Heart left ventricle (tissue), 13 donors: ENCODE measurements at regions not wholly inside any gene's neighbourhood (a gene's known extent, or its start where the extent isn't known, plus 50 kb on each side); places are given as distances from the start of the nearest gene placed in this dataset.

Source experiments
- CTCF ChIP-seq, 12 donors: fragments of 200-600 bp; sonication (generic) in 4 of 12; IDR thresholded peaks; one replicate each; pipeline versions ENCODE4 v1.5.0 to v1.8.0; 2018 to 2022; ENCODE audit warnings: antibody characterized with exemption in 12 of 12, mild to moderate bottlenecking in 5 of 12
- POLR2A ChIP-seq, 2 donors: fragments of 450-650 bp; IDR thresholded peaks; one replicate each; pipeline ENCODE4 v1.6.1; 2017; ENCODE audit warnings: antibody characterized with exemption in 2 of 2, mild to moderate bottlenecking in 2 of 2, moderate library complexity in 2 of 2
- donor health status: ischemic (EF 13 %, LVEDD 7.1; RV severe dilation, severe dysfunction).
- donor health status: DM: no; HTN: yes; CAD: no.
- donor health status: DM: no; HTN: no; CAD: no.
- donor health status: ischemic (EF 25% LVEDD 6.9; RV normal size, moderate dysfunction).
- donor health status: ischemic (EF 25% LVEDD 5.7; RV mildly dilated, moderate dysfunction).
- donor health status: ischemic (EF 35%, LVEDD 5.7; RV mildly dilated, moderate dysfunction).
- donor health status: nonischemic (EF 11% LVEDD 7.7; RV severe dilation, severe dysfunction).
- donor health status: DM: yes; HTN: yes; CAD: no.
- donor health status: PGD.
- donor health status: ischemic (EF 29% LVEDD 5.4; RV normal size, mild dysfunction).
- donor health status: nonischemic (EF 23%, LVEDD 6.1; RV moderate dilation, normal function).

- TF ChIP-seq POLR2A (IDR thresholded peaks at IDR 0.05) (no peak), CTCF (IDR thresholded peaks at IDR 0.05) (no peak)
Observed at GRCh38 chr6:147708170-147708569, 199.7 kb downstream of the SAMD5 start.
